Smooth muscle cell (in vitro differentiated cells): ENCODE measurements at regions not wholly inside any gene's neighbourhood (a gene's known extent, or its start where the extent isn't known, plus 50 kb on each side); places are given as distances from the start of the nearest gene placed in this dataset.

ENCODE experiments used
- DNase-seq: peaks from one replicate; lab custom pipeline; 2025; ENCODE audit not compliant: unreplicated experiment; lab: John Stamatoyannopoulos, UW
- H2AFZ ChIP-seq: fragments of 200-600 bp; sonication (generic); 2 replicates; pipeline ENCODE4 v1.6.0; 2016; ENCODE audit warnings: antibody characterized with exemption, low read depth, mild to moderate bottlenecking
- H3F3A ChIP-seq: fragments of 200-600 bp; sonication (generic); 2 replicates; pipeline ENCODE4 v1.6.0; 2017; ENCODE audit warnings: antibody characterized with exemption, low read depth
- H3K27ac ChIP-seq: fragments of 200-600 bp; sonication (generic); 2 replicates; pipeline ENCODE4 v1.5.1; 2016; ENCODE audit warnings: low read depth, mild to moderate bottlenecking
- H3K27me3 ChIP-seq: fragments of 200-600 bp; sonication (generic); 2 replicates; pipeline ENCODE4 v1.6.1; 2016; ENCODE audit warnings: low read depth, mild to moderate bottlenecking
- H3K36me3 ChIP-seq: fragments of 200-600 bp; sonication (generic); 2 replicates; pipeline ENCODE4 v1.5.1; 2016; ENCODE audit warnings: low read depth
- H3K4me1 ChIP-seq: fragments of 200-600 bp; sonication (generic); 2 replicates; pipeline ENCODE4 v1.5.1; 2016; ENCODE audit warnings: low read depth
- H3K4me2 ChIP-seq: fragments of 200-600 bp; sonication (generic); 2 replicates; pipeline ENCODE4 v1.6.0; 2016; ENCODE audit warnings: mild to moderate bottlenecking
- H3K4me3 ChIP-seq: fragments of 200-600 bp; sonication (generic); 2 replicates; pipeline ENCODE4 v1.5.1; 2016; ENCODE audit warnings: mild to moderate bottlenecking
- H3K79me2 ChIP-seq: fragments of 200-600 bp; sonication (generic); 2 replicates; pipeline ENCODE4 v1.6.0; 2016; ENCODE audit warnings: low read depth, mild to moderate bottlenecking
- H3K9ac ChIP-seq: fragments of 200-600 bp; sonication (generic); 2 replicates; pipeline ENCODE4 v1.6.0; 2016; ENCODE audit warnings: low read depth
- H3K9me3 ChIP-seq: fragments of 200-600 bp; sonication (generic); replicated peaks from 2 replicates; pipeline ENCODE4 v1.5.1; 2016; ENCODE audit warnings: low read depth
- H4K20me1 ChIP-seq: fragments of 200-600 bp; sonication (generic); 2 replicates; pipeline ENCODE4 v1.6.0; 2016; ENCODE audit warnings: low read depth
- WGBS: methylation state at CpG from one replicate; pipeline ENCODE4 v1.1.7; 2016; ENCODE audit warnings: low lambda C conversion rate; 5-methylcytosine and 5-hydroxymethylcytosine counted together
- TF ChIP-seq, protein P1 (sequence below): fragments of 200-600 bp; sonication (generic); IDR thresholded peaks from 2 replicates; pipeline ENCODE4 v1.5.1; 2017; ENCODE audit warnings: borderline replicate concordance, mild to moderate bottlenecking, antibody characterized with exemption; ENCODE audit not compliant: insufficient read depth, poor library complexity, severe bottlenecking

DNA sequence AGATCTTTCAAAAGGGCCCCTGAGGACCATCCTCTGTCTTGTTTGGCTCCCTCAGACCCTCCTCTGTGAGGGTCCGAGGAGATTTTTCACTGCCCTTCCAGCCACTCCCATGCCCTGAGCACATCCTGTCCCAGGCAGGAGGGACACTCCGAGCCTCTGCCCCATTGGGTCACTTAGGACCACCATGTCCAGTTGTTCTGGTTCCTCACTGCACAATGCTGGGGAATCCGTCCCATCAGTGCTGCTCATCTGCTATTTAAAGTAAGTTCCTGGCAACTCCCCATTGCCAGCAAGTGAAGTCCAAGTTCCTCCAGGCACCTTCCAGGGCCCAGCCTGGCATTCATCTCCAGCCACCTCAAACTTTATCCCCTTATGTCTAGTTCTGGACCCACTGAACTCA lies 117.5 kb upstream of the GRIK3 start:
- no peak overlapping the region for H2AFZ ChIP-seq
- no peak overlapping the region for H3K27ac ChIP-seq
- WGBS, result 71% methylated on average over 3 of the region's 3 CpGs
- no peaks in the 10 kb centered on the region for H3F3A ChIP-seq
- H3K4me1 ChIP-seq, result no peaks in the 10 kb centered on the region
- no peak overlapping the region for H3K9ac ChIP-seq
- H3K4me3 ChIP-seq, result no peak overlapping the region
- H3K36me3 ChIP-seq, result no peaks in the 10 kb centered on the region
- H3K27me3 ChIP-seq, result no peaks in the 10 kb centered on the region
- no peak overlapping the region for H3K4me2 ChIP-seq
- no peak for DNase-seq
- no peaks in the 10 kb centered on the region for H4K20me1 ChIP-seq
- H3K9me3 ChIP-seq, result no peaks in the 10 kb centered on the region
- no peaks in the 10 kb centered on the region for H3K79me2 ChIP-seq
- TF ChIP-seq, protein P1, sequence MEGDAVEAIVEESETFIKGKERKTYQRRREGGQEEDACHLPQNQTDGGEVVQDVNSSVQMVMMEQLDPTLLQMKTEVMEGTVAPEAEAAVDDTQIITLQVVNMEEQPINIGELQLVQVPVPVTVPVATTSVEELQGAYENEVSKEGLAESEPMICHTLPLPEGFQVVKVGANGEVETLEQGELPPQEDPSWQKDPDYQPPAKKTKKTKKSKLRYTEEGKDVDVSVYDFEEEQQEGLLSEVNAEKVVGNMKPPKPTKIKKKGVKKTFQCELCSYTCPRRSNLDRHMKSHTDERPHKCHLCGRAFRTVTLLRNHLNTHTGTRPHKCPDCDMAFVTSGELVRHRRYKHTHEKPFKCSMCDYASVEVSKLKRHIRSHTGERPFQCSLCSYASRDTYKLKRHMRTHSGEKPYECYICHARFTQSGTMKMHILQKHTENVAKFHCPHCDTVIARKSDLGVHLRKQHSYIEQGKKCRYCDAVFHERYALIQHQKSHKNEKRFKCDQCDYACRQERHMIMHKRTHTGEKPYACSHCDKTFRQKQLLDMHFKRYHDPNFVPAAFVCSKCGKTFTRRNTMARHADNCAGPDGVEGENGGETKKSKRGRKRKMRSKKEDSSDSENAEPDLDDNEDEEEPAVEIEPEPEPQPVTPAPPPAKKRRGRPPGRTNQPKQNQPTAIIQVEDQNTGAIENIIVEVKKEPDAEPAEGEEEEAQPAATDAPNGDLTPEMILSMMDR, result no peak

DNA sequence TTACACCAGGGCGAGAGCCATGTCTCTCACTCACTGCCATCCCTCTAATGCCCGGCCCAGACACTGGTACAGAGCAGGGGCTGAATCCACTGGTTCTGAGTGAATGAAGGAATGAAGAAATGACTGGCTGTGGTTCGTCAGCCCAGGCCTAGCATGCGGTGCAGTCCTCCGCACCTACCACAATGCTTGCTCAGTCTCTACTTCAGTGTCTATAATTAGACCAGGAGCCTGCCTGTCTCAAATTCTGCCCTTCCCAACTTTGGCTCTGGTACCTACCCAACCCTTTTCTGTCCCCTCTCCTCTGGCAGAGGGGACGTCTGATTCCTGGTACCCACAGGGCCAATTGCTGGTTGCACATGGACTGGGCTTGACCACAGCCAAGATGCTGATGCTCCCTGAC lies 118.2 kb upstream of the GRIK3 start:
- H3K9me3 ChIP-seq, result no peaks in the 10 kb centered on the region
- no peak overlapping the region for H3K4me2 ChIP-seq
- H4K20me1 ChIP-seq, result no peaks in the 10 kb centered on the region
- H3K4me1 ChIP-seq, result no peaks in the 10 kb centered on the region
- no peaks in the 10 kb centered on the region for H3K36me3 ChIP-seq
- no peak for DNase-seq
- H3K4me3 ChIP-seq, result no peak overlapping the region
- no peak overlapping the region for H2AFZ ChIP-seq
- no peaks in the 10 kb centered on the region for H3K27me3 ChIP-seq
- no peaks in the 10 kb centered on the region for H3K79me2 ChIP-seq
- WGBS, result 79% methylated on average over 6 of the region's 6 CpGs
- H3F3A ChIP-seq, result no peaks in the 10 kb centered on the region
- TF ChIP-seq, protein P1, result no peak
- no peak overlapping the region for H3K9ac ChIP-seq
- no peak overlapping the region for H3K27ac ChIP-seq

DNA sequence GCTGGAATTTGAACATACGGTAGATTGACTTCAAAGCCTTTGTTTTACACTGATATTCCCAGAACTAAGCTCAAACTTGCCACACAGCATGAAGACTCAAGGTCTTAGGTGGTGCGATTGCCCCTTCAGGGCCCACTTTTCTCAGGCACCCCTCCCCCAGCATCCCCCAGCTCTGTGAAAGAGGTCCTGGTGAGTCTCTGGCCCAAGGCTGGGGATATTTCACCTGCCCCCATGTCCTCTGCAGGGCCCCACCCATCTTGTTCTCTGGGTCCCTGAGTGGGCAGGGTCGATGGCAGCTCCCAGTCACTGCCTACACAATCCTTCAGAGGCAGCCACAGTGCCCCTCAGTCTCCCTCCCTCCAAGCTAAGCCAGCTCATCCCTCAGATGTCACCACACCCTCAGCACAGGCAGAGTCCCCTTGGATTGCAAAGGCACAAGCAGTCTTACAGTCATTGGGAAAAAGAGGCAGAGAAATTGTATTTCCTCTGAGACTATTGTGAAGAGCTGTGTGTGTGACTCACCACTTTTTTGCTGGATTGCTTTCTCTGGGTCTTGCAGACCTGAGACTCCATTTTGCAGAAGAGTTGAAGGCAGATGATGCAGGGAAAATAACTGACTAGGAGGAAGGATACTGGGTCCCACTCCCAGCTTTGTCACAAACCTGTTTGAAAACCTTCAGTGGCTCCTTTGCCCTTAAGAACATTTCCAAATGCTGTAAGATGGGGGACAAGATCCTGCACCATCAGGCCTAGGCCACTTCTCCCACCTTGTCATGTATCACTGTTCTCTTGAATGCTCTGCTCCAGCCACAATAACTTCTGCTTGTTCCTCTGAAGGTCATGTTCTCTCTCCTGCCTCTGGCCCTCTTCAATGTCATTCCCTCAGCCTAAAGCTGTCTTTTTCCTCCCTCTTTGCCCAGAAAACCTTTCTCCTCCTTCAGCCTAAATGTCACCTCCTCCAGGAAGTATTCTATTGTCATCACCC lies 119.1 kb upstream of the GRIK3 start:
- H3K4me3 ChIP-seq, result no peak overlapping the region
- TF ChIP-seq, protein P1, result no peak

More for the DNA sequence above, 119.1 kb upstream of the GRIK3 start:
- H3F3A ChIP-seq, result no peaks in the 10 kb centered on the region
- H3K9me3 ChIP-seq, result no peaks in the 10 kb centered on the region
- no peaks in the 10 kb centered on the region for H3K36me3 ChIP-seq
- no peaks in the 10 kb centered on the region for H4K20me1 ChIP-seq
- no peak for DNase-seq
- no peak overlapping the region for H3K9ac ChIP-seq
- H3K27me3 ChIP-seq, result no peaks in the 10 kb centered on the region
- 88% methylated on average over 3 of the region's 3 CpGs for WGBS
- no peak overlapping the region for H2AFZ ChIP-seq
- H3K79me2 ChIP-seq, result no peaks in the 10 kb centered on the region
- H3K4me1 ChIP-seq, result no peaks in the 10 kb centered on the region
- no peak overlapping the region for H3K4me2 ChIP-seq
- H3K27ac ChIP-seq, result no peak overlapping the region
